PC-9 (cell line): ENCODE measurements at regions not wholly inside any gene's neighbourhood (a gene's known extent, or its start where the extent isn't known, plus 50 kb on each side); places are given as distances from the start of the nearest gene placed in this dataset.
"Not testable (repeated sequence)": the region's sequence is repeated elsewhere in the genome, so short reads cannot be mapped to it uniquely, and the experiment has no call there.

Experiments used
- BruUV-seq: library from RNA; stranded (reverse); fragments of 400-500 nt; replicated peaks from 2 replicates; lab custom pipeline; 2021; lab: Mats Ljungman, UMichigan
- CTCF ChIA-PET: fragments of 300-600 bp; sonication (Branson Sonifier 250); formaldehyde crosslinking; loops from one replicate; lab custom pipeline; 2022; ENCODE audit warnings: antibody characterized with exemption; lab: Charles Lee
- POLR2A ChIA-PET: fragments of 300-600 bp; sonication (Branson Sonifier 250); formaldehyde crosslinking; loops from one replicate; lab custom pipeline; 2022; ENCODE audit warnings: antibody characterized with exemption; ENCODE audit not compliant: unreplicated experiment; lab: Charles Lee
- DNase-seq, 2 experiments: peaks; one replicate each; pipeline versions ENCODE4 v3.0.0 to v3.0.0-alpha.2; 2015 to 2022; ENCODE audit warnings: mixed read lengths in 1 of 2
- H2AFZ ChIP-seq: fragments of 200-600 bp; sonication (generic); 2 replicates; pipeline ENCODE4 v1.8.1; 2017; ENCODE audit warnings: antibody characterized with exemption
- H3F3A ChIP-seq: fragments of 200-600 bp; sonication (generic); 2 replicates; pipeline ENCODE4 v1.8.1; 2017; ENCODE audit warnings: antibody characterized with exemption, mild to moderate bottlenecking, low read depth; ENCODE audit not compliant: insufficient read depth
- H3K27ac ChIP-seq: fragments of 200-600 bp; sonication (generic); 2 replicates; pipeline ENCODE4 v1.6.1; 2016; ENCODE audit warnings: mixed run types
- H3K27me3 ChIP-seq: fragments of 200-600 bp; sonication (generic); 2 replicates; pipeline ENCODE4 v1.6.1; 2016; ENCODE audit warnings: low read depth, mixed run types; ENCODE audit not compliant: insufficient read depth
- H3K36me3 ChIP-seq: fragments of 200-600 bp; sonication (generic); 2 replicates; pipeline ENCODE4 v1.6.1; 2016; ENCODE audit warnings: low read depth, mixed run types
- H3K4me1 ChIP-seq: fragments of 200-600 bp; sonication (generic); replicated peaks from 2 replicates; pipeline ENCODE4 v1.6.1; 2016; ENCODE audit warnings: mixed run types; ENCODE audit not compliant: insufficient read depth
- H3K4me2 ChIP-seq: fragments of 200-600 bp; sonication (generic); 2 replicates; pipeline ENCODE4 v1.6.1; 2017; ENCODE audit warnings: mixed run types
- H3K4me3 ChIP-seq: fragments of 200-600 bp; sonication (generic); 2 replicates; pipeline ENCODE4 v1.6.1; 2016; ENCODE audit warnings: mixed run types
- H3K79me2 ChIP-seq: fragments of 200-600 bp; sonication (generic); 2 replicates; pipeline ENCODE4 v1.6.1; 2017; ENCODE audit warnings: low read depth, mixed run types
- H3K9me2 ChIP-seq: fragments of 200-600 bp; sonication (generic); 2 replicates; pipeline ENCODE4 v1.8.1; 2017; ENCODE audit warnings: mild to moderate bottlenecking; ENCODE audit not compliant: insufficient read depth
- H3K9me3 ChIP-seq: fragments of 200-600 bp; sonication (generic); 2 replicates; pipeline ENCODE4 v1.8.1; 2016; ENCODE audit warnings: low read depth; ENCODE audit not compliant: insufficient read depth
- H4K20me1 ChIP-seq: fragments of 200-600 bp; sonication (generic); 2 replicates; pipeline ENCODE4 v1.8.1; 2017; ENCODE audit not compliant: insufficient read depth
- EZH2 ChIP-seq: fragments of 200-600 bp; sonication (generic); IDR thresholded peaks from 2 replicates; pipeline ENCODE4 v1.8.0; 2017; ENCODE audit warnings: antibody characterized with exemption, low read depth
- intact Hi-C: fragments of 100-400 bp; cut with micrococcal nuclease; formaldehyde crosslinking; loops from one replicate; pipeline ENCODE4 v1.10.0; 2022; ENCODE audit not compliant: unreplicated experiment
- TF ChIP-seq, protein P1 (sequence below): fragments of 200-600 bp; sonication (generic); conservative IDR thresholded peaks from 2 replicates; pipeline ENCODE4 v1.6.1; 2017; ENCODE audit warnings: mixed run types, antibody characterized with exemption, mild to moderate bottlenecking, moderate library complexity

DNA sequence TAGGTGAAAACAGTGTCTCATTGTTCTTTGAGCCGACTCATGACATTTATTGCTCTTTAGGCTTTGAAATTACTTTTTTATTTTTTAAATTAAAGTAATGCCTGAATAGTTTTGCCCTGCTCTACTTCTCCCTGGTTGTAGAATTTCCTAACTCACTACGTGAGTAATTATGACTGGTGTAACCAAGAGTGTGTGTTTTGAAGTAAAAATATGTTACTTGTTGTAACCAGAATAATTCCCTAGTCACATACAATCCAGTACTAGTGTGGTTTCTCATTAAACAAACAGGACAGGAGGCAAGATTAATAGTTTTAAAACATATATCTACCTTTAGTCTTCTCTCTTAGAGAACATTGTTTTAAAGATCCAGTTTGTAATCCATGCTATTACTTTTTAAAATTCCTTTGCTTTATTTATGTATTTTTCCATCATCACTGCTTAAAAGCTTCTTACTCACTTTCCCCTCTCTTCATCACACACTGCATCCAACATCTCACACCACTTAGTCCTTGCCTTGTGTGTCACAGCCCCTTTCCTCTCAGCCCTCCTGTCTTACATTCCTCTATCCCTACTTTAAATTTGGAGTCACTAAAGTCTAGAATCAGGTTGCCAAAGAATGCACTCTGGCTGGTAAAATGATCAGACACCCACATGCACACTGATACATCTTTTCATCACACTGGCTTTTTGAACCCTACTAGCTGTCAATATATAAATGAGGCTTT is 219.7 kb downstream of the WNT5A start:
- no peak for DNase-seq
- Histone ChIP-seq H3K36me3 (no peaks in the 10 kb centered on the region), H3K4me2 (no peak overlapping the region), H3K79me2 (no peaks in the 10 kb centered on the region), H3K9me2 (no peaks in the 10 kb centered on the region), H3K4me3 (no peak overlapping the region), H3K9me3 (no peaks in the 10 kb centered on the region), H3K4me1 (no peaks in the 10 kb centered on the region), H3F3A (no peaks in the 10 kb centered on the region), H3K27ac (no peak overlapping the region), H3K27me3 (no peaks in the 10 kb centered on the region), H2AFZ (no peak overlapping the region), H4K20me1 (no peaks in the 10 kb centered on the region)
- no TSS peak for BruUV-seq
- intact Hi-C loops, result no loop called here
- no peak for TF ChIP-seq EZH2
- TF ChIP-seq, protein P1, sequence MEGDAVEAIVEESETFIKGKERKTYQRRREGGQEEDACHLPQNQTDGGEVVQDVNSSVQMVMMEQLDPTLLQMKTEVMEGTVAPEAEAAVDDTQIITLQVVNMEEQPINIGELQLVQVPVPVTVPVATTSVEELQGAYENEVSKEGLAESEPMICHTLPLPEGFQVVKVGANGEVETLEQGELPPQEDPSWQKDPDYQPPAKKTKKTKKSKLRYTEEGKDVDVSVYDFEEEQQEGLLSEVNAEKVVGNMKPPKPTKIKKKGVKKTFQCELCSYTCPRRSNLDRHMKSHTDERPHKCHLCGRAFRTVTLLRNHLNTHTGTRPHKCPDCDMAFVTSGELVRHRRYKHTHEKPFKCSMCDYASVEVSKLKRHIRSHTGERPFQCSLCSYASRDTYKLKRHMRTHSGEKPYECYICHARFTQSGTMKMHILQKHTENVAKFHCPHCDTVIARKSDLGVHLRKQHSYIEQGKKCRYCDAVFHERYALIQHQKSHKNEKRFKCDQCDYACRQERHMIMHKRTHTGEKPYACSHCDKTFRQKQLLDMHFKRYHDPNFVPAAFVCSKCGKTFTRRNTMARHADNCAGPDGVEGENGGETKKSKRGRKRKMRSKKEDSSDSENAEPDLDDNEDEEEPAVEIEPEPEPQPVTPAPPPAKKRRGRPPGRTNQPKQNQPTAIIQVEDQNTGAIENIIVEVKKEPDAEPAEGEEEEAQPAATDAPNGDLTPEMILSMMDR, result no peak
- POLR2A ChIA-PET, result no interaction called here
- CTCF ChIA-PET, result interaction anchor here (0.7 kb wide), 1 partner anchor 300 kb away, joined by 3 read pairs; no protein-coding TSS in a partner anchor

DNA sequence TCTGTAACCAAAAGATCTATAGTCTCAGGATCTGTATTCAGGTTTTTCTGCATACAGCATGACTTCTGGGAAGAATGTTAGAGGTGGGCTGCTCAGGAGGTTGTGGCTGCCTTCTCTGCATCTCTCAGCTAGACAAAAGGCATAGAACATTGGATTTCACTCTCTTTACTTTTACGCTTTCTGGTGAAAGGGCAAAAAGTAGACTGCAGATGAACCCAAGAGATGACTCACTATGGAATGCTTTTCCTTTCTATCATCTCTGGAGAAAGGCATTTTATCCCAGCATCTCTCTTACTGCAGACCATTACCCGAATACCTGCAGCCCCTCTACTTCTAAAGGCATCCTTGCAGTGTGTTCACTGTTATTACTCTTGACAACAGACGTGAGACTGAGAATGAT is 222.2 kb downstream of the WNT5A start:
- Histone ChIP-seq H2AFZ (no peak overlapping the region), H3K4me1 (no peaks in the 10 kb centered on the region), H3K36me3 (no peaks in the 10 kb centered on the region), H3K9me2 (no peaks in the 10 kb centered on the region), H3F3A (no peaks in the 10 kb centered on the region), H3K27ac (no peak overlapping the region), H3K4me2 (no peak overlapping the region), H3K27me3 (no peaks in the 10 kb centered on the region), H3K9me3 (no peaks in the 10 kb centered on the region), H3K79me2 (no peaks in the 10 kb centered on the region), H4K20me1 (no peaks in the 10 kb centered on the region), H3K4me3 (no peak overlapping the region)
- DNase-seq, result no peak
- intact Hi-C loops, result no loop called here
- TF ChIP-seq, protein P1, result no peak
- no peak for TF ChIP-seq EZH2
- BruUV-seq, result no TSS peak
- POLR2A ChIA-PET, result no interaction called here
- CTCF ChIA-PET, result no interaction called here

DNA sequence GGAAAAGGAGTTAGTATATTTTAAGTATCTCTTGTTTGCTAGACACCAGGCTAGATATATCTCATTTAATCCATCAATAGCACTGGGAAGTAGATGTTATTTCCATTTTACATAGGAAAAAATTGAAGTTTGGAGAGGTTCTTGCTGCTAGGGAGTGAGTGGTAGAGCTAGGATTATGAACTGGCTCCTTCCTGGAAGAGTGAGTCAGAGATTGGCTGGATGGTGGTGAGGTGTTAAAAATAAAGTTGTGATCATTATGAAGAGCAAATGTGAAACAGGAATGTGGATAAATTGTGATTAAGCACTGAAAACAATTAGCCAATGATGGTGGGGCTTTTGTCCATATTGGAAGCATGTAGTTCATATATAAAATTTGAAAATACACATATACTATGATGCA is 234.2 kb downstream of the WNT5A start:
- H3K4me1 ChIP-seq, result peaks cover 14% of the 10 kb centered on the region
- no peak overlapping the region for H3K4me2 ChIP-seq
- intact Hi-C loops, result no loop called here
- ChIA-PET CTCF (interaction anchor here (1.0 kb wide), 1 partner anchor 78 kb away, joined by 7 read pairs; no protein-coding TSS in a partner anchor), POLR2A (no interaction called here)
- TF ChIP-seq, protein P1, result no peak
- no peak for TF ChIP-seq EZH2
- no peaks in the 10 kb centered on the region for H3K9me2 ChIP-seq
- H3F3A ChIP-seq, result 0 out of 2 replicates have a peak, but pooled peaks cover 7% of the 10 kb centered on the region
- no peaks in the 10 kb centered on the region for H4K20me1 ChIP-seq
- no peak overlapping the region for H2AFZ ChIP-seq
- no peaks in the 10 kb centered on the region for H3K27me3 ChIP-seq
- no peaks in the 10 kb centered on the region for H3K79me2 ChIP-seq
- BruUV-seq, result no TSS peak
- H3K4me3 ChIP-seq, result no peak overlapping the region
- no peaks in the 10 kb centered on the region for H3K9me3 ChIP-seq
- DNase-seq, result no peak
- no peaks in the 10 kb centered on the region for H3K36me3 ChIP-seq
- no peak overlapping the region for H3K27ac ChIP-seq

DNA sequence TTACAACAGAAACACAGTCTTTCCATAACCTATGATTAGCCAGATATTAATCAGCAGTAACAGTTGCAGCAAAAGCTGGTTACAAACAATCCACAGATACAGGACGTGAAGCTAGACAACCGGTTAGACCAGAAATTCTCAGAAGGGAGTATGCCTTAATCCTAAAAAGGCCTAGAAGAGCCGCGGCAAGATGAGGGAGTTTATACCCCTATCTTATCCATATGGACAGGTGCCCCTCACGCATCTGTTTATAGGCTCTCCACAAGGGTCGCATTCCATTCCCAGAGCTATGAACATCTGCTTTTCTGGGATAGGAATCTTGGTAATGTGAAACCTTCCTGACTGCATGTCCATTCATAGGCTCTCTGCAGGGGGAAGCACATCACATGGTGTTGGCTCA is 237.9 kb downstream of the WNT5A start:
- H3K27me3 ChIP-seq, BruUV-seq, H3K79me2 ChIP-seq, intact Hi-C loops, H2AFZ ChIP-seq, H3K9me2 ChIP-seq, H4K20me1 ChIP-seq, H3K9me3 ChIP-seq, CTCF ChIA-PET, H3K27ac ChIP-seq, H3F3A ChIP-seq, H3K36me3 ChIP-seq, H3K4me3 ChIP-seq: not testable (repeated sequence)
- POLR2A ChIA-PET, result interaction anchor here (0.6 kb wide), 1 partner anchor 115 kb away, joined by 3 read pairs; no protein-coding TSS in a partner anchor
- DNase-seq, result peak; percentile 15 to 72
- peaks cover 14% of the 10 kb centered on the region for H3K4me1 ChIP-seq
- peak overlapping the region; percentile 43 for H3K4me2 ChIP-seq
